Memory B cell (primary cell): ENCODE measurements at regions not wholly inside any gene's neighbourhood (a gene's known extent, or its start where the extent isn't known, plus 50 kb on each side); places are given as distances from the start of the nearest gene placed in this dataset.

Experiments used
- ATAC-seq: fragments of 150-1000 bp; cut with Tn5 transposase; 2 replicates; pipeline ENCODE4 v1.10.0; 2021; ENCODE audit warnings: low read depth, mild to moderate bottlenecking, moderate library complexity
- DNase-seq, 2 donors: peaks; one replicate each; pipeline ENCODE4 v3.0.0; 2022; ENCODE audit warnings: low spot score in 2 of 2
- H3K27ac Mint-ChIP-seq: one replicate; pipeline ENCODE4 v1.8.0; 2022; ENCODE audit warnings: mild to moderate bottlenecking, moderate library complexity, mixed read lengths
- H3K27me3 Mint-ChIP-seq: one replicate; pipeline ENCODE4 v1.8.0; 2022; ENCODE audit warnings: mixed read lengths
- H3K36me3 Mint-ChIP-seq: one replicate; pipeline ENCODE4 v1.8.0; 2022; ENCODE audit warnings: mild to moderate bottlenecking, mixed read lengths
- H3K4me1 Mint-ChIP-seq: one replicate; pipeline ENCODE4 v1.8.0; 2022; ENCODE audit warnings: mixed read lengths
- H3K4me3 Mint-ChIP-seq: one replicate; pipeline ENCODE4 v1.8.0; 2022; ENCODE audit warnings: mild to moderate bottlenecking, moderate library complexity, mixed read lengths
- H3K9me3 Mint-ChIP-seq: one replicate; pipeline ENCODE4 v1.8.0; 2022; ENCODE audit warnings: mixed read lengths

GRCh38 chr10:89900554-89900953, 199.2 kb downstream of the KIF20B start:
- no peak for ATAC-seq
- Mint-ChIP-seq H3K36me3 (peaks cover 4% of the 10 kb centered on the region), H3K9me3 (peaks cover 3% of the 10 kb centered on the region), H3K27me3 (peaks cover 1% of the 10 kb centered on the region), H3K4me3 (no peak overlapping the region), H3K27ac (no peak overlapping the region), H3K4me1 (peaks cover 6% of the 10 kb centered on the region)
- DNase-seq: no peak

- Mint-ChIP-seq H3K9me3 (no peaks in the 10 kb centered on the region), H3K27ac (no peak overlapping the region), H3K36me3 (peaks cover under 1% of the 10 kb centered on the region), H3K27me3 (peaks cover 1% of the 10 kb centered on the region), H3K4me3 (no peak overlapping the region), H3K4me1 (peaks cover 6% of the 10 kb centered on the region)
- no peak for ATAC-seq
- DNase-seq: no peak
Observed at GRCh38 chr10:89901895-89902294, 200.5 kb downstream of the KIF20B start.

DNA sequence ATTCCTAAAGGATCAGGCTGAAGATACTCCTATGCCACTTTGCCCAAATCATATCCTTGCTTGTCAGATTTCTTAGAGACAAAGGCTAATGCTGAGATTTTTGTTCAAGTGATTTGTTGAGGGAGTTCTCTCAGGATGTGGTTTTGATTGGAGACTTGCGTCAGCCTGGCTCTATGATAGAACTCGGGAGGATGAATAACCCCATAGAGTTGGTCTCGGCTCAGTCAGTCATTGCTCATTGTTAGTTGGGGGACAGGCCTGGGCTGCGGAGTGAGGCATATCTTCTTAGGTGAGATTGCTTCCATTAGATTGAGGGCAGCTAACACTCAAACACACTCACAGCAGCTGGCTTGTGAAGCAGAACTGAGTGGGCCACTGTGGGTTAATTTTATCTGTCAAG, 203.4 kb downstream of the KIF20B start:
- H3K27me3 Mint-ChIP-seq: peaks cover 2% of the 10 kb centered on the region
- H3K4me1 Mint-ChIP-seq: peaks cover under 1% of the 10 kb centered on the region
- H3K36me3 Mint-ChIP-seq: no peaks in the 10 kb centered on the region
- no peak overlapping the region for H3K4me3 Mint-ChIP-seq
- no peak overlapping the region for H3K27ac Mint-ChIP-seq
- DNase-seq (no peak), ATAC-seq (no peak)
- peaks cover 2% of the 10 kb centered on the region for H3K9me3 Mint-ChIP-seq

GRCh38 chr10:89909752-89910151, 208.4 kb downstream of the KIF20B start:
- peaks cover 2% of the 10 kb centered on the region for H3K9me3 Mint-ChIP-seq
- H3K4me1 Mint-ChIP-seq: peaks cover 6% of the 10 kb centered on the region
- H3K27me3 Mint-ChIP-seq: peaks cover 7% of the 10 kb centered on the region
- no peak overlapping the region for H3K4me3 Mint-ChIP-seq
- no peaks in the 10 kb centered on the region for H3K36me3 Mint-ChIP-seq
- ATAC-seq (no peak), DNase-seq (no peak)
- H3K27ac Mint-ChIP-seq: no peak overlapping the region

- DNase-seq (no peak), ATAC-seq (no peak)
- Mint-ChIP-seq H3K27ac (no peak overlapping the region), H3K4me1 (peaks cover 5% of the 10 kb centered on the region), H3K9me3 (no peaks in the 10 kb centered on the region), H3K27me3 (peaks cover 6% of the 10 kb centered on the region), H3K36me3 (peaks cover 2% of the 10 kb centered on the region), H3K4me3 (no peak overlapping the region)
Observed at GRCh38 chr10:89915021-89915420, 213.6 kb downstream of the KIF20B start.

DNA sequence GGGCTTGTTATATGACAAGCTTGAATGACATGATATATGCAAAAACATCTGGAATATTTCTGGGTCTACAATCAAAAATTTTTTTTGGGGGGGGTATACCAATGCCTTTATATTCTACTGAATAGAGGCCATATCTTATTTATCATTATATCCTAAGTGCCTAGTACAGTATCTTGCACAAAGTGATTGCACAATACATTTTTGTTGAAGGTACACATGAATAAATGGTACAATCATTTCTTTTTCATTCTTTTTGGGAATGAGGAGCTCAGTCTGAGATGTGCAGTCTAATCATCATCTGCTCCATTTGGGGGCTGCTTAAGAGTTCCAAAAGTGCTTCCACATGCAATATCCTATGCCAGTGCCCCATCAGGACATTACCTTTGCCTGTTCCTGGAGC, 214.6 kb downstream of the KIF20B start:
- H3K36me3 Mint-ChIP-seq: peaks cover 2% of the 10 kb centered on the region
- H3K9me3 Mint-ChIP-seq: no peaks in the 10 kb centered on the region
- H3K4me3 Mint-ChIP-seq: no peak overlapping the region
- no peak overlapping the region for H3K27ac Mint-ChIP-seq
- DNase-seq: no peak
- H3K4me1 Mint-ChIP-seq: peaks cover 4% of the 10 kb centered on the region
- peaks cover 5% of the 10 kb centered on the region for H3K27me3 Mint-ChIP-seq
- ATAC-seq: no peak

DNA sequence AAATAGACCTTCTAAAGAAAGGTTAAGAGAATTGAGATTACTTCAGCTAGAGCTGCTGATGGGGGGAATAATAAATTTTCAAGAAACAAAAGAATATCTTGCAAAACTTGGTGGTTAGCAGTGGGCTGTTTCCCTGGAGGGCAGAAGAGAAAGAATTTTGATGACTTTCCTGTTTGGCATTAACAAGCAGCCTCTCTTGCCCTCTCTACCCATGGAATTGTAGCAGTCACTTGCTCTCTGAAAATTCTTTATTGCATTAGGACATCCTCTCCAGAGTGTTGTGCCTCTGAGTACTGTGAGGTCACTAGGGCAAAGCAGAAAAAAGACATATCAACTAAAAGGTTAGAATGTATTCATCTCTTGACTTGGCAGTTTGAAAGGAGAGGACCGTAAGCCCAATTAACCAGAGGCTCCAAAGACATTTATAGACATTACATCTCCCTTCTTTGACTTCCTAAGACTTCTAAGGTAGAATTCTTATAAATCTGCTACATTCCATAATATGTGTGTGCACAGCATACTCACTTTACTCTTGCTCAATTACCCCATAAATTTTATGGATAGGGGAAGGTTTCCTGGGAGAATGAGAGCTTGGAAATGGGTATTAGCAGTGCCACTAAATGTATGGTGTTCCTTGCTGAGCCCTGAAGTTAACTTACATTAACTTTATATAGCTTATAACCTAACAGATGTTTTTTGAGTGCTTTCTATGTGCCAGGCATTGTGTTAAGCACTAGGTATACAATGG, 215.3 kb downstream of the KIF20B start:
- H3K4me3 Mint-ChIP-seq: no peak overlapping the region
- DNase-seq: no peak
- H3K36me3 Mint-ChIP-seq: peaks cover 2% of the 10 kb centered on the region
- H3K4me1 Mint-ChIP-seq: peaks cover 2% of the 10 kb centered on the region
- no peaks in the 10 kb centered on the region for H3K9me3 Mint-ChIP-seq
- no peak overlapping the region for H3K27ac Mint-ChIP-seq
- peaks cover 5% of the 10 kb centered on the region for H3K27me3 Mint-ChIP-seq
- ATAC-seq: no peak

DNA sequence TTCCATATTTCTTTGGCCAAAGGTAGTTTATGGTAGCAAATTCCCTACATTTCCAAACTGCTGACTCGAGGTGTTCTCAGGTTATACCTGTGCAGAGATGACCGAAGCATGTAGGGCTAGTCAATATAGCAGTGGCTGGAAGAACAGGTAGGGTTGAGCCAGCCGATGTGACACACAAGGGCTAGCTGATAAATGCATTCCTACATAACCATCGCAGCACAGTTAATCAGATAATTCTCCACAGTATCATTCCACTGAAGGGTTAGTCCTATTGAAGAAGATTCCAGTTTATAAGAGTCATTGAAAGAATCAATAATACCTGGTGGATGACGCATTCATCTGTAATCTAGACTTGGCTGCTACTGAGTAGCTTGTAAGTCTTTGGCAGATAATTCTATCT, 220.0 kb downstream of the KIF20B start:
- no peak overlapping the region for H3K27ac Mint-ChIP-seq
- H3K27me3 Mint-ChIP-seq: peaks cover 2% of the 10 kb centered on the region
- ATAC-seq: no peak
- no peaks in the 10 kb centered on the region for H3K9me3 Mint-ChIP-seq
- H3K36me3 Mint-ChIP-seq: peaks cover 2% of the 10 kb centered on the region
- no peak for DNase-seq
- H3K4me1 Mint-ChIP-seq: no peaks in the 10 kb centered on the region
- H3K4me3 Mint-ChIP-seq: no peak overlapping the region

DNA sequence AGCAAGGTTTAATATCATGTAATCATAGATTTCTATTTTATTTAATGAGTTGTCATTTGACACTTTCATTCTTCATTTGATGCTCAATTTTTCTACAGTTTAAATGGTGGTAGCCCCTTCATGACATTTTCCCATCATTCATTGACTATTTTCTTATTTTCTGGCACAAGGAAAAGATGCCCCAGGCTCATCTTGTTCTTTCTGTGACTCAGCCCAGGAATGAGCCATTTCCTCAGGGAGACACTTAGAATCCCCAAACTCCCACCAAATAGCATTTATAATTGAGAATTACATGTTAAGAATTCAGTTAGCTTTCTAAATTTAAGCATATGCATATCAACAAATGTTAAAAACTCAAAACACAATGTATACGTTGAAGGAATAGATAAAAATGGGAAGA, 222.3 kb downstream of the KIF20B start:
- ATAC-seq (no peak), DNase-seq (no peak)
- Mint-ChIP-seq H3K36me3 (peaks cover 2% of the 10 kb centered on the region), H3K27me3 (peaks cover 5% of the 10 kb centered on the region), H3K4me1 (no peaks in the 10 kb centered on the region), H3K27ac (no peak overlapping the region), H3K4me3 (no peak overlapping the region), H3K9me3 (no peaks in the 10 kb centered on the region)

DNA sequence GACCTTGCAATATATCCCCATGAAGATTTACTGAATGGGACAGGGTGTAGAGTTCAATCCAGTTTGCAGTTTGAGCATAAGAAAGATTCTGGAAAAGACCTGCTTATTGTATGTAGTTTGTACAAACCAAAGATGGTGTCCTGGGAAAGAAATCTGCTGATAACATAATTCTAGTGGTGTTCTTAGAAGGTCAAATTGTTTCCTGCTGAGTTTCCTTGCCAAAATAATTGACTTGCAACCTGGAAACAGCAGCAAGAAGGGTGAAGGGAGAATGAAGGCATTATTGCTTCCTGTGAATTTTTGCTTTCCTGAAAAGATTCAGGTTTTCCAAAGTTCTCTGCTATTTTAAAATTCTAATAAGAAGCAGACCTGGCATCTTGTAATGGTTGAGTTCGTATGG, 222.9 kb downstream of the KIF20B start:
- no peaks in the 10 kb centered on the region for H3K9me3 Mint-ChIP-seq
- peaks cover 2% of the 10 kb centered on the region for H3K36me3 Mint-ChIP-seq
- ATAC-seq: no peak
- DNase-seq: no peak
- H3K27me3 Mint-ChIP-seq: peaks cover 5% of the 10 kb centered on the region
- no peak overlapping the region for H3K27ac Mint-ChIP-seq
- H3K4me1 Mint-ChIP-seq: peaks cover 2% of the 10 kb centered on the region
- H3K4me3 Mint-ChIP-seq: no peak overlapping the region

DNA sequence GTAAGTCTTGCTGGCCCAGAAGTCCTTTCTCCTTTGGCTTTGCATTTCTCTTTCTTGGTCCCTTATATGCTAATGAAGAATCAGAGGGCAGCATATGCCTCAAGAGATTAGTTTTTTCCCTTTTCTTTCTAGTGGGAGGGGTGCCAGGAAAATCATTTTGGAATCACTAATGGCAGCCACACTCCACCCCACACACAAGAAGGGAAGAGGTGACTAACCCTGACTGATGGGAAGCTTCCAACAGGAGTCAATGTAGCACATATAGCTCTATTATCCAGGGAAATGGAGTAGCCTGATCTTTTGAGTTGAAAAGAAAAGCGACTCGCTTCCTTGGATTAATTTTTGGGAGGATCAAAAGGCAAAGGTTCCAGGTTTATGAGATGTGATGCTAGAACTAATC, 225.3 kb downstream of the KIF20B start:
- no peaks in the 10 kb centered on the region for H3K9me3 Mint-ChIP-seq
- H3K4me1 Mint-ChIP-seq: peaks cover 6% of the 10 kb centered on the region
- H3K4me3 Mint-ChIP-seq: no peak overlapping the region
- peaks cover 7% of the 10 kb centered on the region for H3K27me3 Mint-ChIP-seq
- H3K27ac Mint-ChIP-seq: no peak overlapping the region
- H3K36me3 Mint-ChIP-seq: peaks cover 2% of the 10 kb centered on the region
- ATAC-seq: no peak
- DNase-seq: no peak

DNA sequence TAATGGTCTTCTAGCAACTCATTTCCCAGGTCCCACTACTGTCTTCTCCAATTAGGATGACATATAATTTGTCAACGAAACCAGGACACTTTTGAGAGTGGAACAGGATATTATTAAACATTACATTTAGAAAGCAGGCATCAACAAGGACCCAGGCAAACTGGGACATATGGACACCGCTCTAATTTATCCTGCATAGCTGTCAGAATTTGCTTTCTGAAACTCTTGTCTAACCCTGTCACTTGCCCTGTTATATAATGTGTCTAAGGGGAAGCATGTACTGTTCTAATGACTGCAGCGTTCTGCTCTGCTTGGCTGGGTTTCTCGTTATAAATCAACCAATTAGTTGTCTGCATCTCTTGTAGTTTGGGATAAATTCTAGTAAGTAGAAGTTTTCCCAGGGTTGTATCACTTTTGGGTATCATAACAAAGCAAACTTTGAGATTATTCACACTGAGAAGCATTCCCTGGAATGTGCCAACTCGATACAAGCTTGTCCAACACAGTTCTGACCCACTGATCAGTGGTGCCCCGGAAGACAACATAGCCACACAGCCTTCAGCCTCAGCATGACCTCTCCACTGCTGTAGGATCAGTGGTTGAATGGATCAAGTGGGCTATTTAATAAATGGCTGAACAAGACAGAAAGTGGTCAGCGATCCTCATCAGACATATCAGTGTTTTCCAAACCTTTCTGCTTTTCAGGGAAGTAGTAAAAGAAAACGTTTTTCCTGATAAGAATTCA, 228.1 kb downstream of the KIF20B start:
- peaks cover 6% of the 10 kb centered on the region for H3K4me1 Mint-ChIP-seq
- peaks cover 2% of the 10 kb centered on the region for H3K36me3 Mint-ChIP-seq
- no peak for DNase-seq
- peak; percentile 78 for ATAC-seq
- no peak overlapping the region for H3K4me3 Mint-ChIP-seq
- H3K27me3 Mint-ChIP-seq: peaks cover 7% of the 10 kb centered on the region
- no peaks in the 10 kb centered on the region for H3K9me3 Mint-ChIP-seq
- H3K27ac Mint-ChIP-seq: peak overlapping the region; percentile 29

GRCh38 chr10:89937494-89937893, 236.1 kb downstream of the KIF20B start:
- no peak overlapping the region for H3K4me3 Mint-ChIP-seq
- no peak overlapping the region for H3K27ac Mint-ChIP-seq
- H3K4me1 Mint-ChIP-seq: peaks cover 3% of the 10 kb centered on the region
- peaks cover 5% of the 10 kb centered on the region for H3K36me3 Mint-ChIP-seq
- H3K27me3 Mint-ChIP-seq: peaks cover 15% of the 10 kb centered on the region
- peaks cover 2% of the 10 kb centered on the region for H3K9me3 Mint-ChIP-seq
- no peak for DNase-seq
- no peak for ATAC-seq

DNA sequence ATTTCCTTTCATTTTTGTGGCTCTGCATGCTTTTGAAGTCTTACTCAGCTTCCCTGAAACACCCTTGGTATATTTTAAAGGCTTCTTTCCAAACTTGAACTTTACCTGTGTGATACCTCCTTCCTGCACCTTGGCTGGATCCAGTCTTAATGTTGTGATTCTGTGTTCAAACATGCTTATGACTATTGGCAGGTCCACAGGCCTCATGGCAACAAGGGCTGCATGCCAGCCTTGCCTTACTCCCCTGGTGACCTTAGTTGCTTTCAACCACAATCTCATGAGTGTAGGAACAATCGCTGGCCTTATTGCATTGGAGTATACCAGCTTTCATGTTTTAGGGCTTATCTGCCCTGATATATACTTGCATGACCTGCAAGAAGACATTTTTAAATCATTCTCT, 238.7 kb downstream of the KIF20B start:
- H3K27me3 Mint-ChIP-seq: peaks cover 24% of the 10 kb centered on the region
- H3K4me1 Mint-ChIP-seq: peaks cover 3% of the 10 kb centered on the region
- H3K27ac Mint-ChIP-seq: no peak overlapping the region
- H3K4me3 Mint-ChIP-seq: no peak overlapping the region
- ATAC-seq (no peak), DNase-seq (no peak)
- H3K9me3 Mint-ChIP-seq: peaks cover 2% of the 10 kb centered on the region
- H3K36me3 Mint-ChIP-seq: peaks cover 5% of the 10 kb centered on the region

- DNase-seq (no peak), ATAC-seq (no peak)
- Mint-ChIP-seq H3K27me3 (peaks cover 20% of the 10 kb centered on the region), H3K4me1 (peaks cover 5% of the 10 kb centered on the region), H3K36me3 (no peaks in the 10 kb centered on the region), H3K4me3 (no peak overlapping the region), H3K9me3 (no peaks in the 10 kb centered on the region), H3K27ac (no peak overlapping the region)
Observed at GRCh38 chr10:89942217-89942616, 240.8 kb downstream of the KIF20B start.
